MG63 (cell line): ENCODE measurements at regions not wholly inside any gene's neighbourhood (a gene's known extent, or its start where the extent isn't known, plus 50 kb on each side); places are given as distances from the start of the nearest gene placed in this dataset.
A peak's percentile ranks its signal among the peaks of the same experiment; 100 is the strongest.

Experiments
- DNase-seq: peaks from one replicate; pipeline ENCODE4 v3.0.0-alpha.2; 2020
- H3K27me3 ChIP-seq: fragments of 250-450 bp; sonication (Bioruptor Pico); 2 replicates; pipeline ENCODE4 v1.5.1; 2020; ENCODE audit warnings: mild to moderate bottlenecking, moderate library complexity
- H3K36me3 ChIP-seq: fragments of 250-450 bp; sonication (Bioruptor Pico); 2 replicates; pipeline ENCODE4 v1.5.1; 2020; ENCODE audit warnings: mild to moderate bottlenecking, moderate library complexity
- H3K4me3 ChIP-seq: fragments of 250-450 bp; sonication (Bioruptor Pico); 2 replicates; pipeline ENCODE4 v1.5.1; 2020; ENCODE audit warnings: mild to moderate bottlenecking, moderate library complexity
- H3K9me3 ChIP-seq: fragments of 250-450 bp; sonication (Bioruptor Pico); 2 replicates; pipeline ENCODE4 v1.5.1; 2020; ENCODE audit warnings: mild to moderate bottlenecking, moderate library complexity

GRCh38 chr12:128131955-128132354 lies 135.0 kb upstream of the TMEM132C start:
- H3K36me3 ChIP-seq, result no peaks in the 10 kb centered on the region
- DNase-seq, result no peak
- H3K4me3 ChIP-seq, result no peak overlapping the region
- no peaks in the 10 kb centered on the region for H3K27me3 ChIP-seq
- no peaks in the 10 kb centered on the region for H3K9me3 ChIP-seq

GRCh38 chr12:128133321-128134073 lies 133.5 kb upstream of the TMEM132C start:
- Histone ChIP-seq H3K27me3 (no peaks in the 10 kb centered on the region), H3K9me3 (no peaks in the 10 kb centered on the region), H3K36me3 (no peaks in the 10 kb centered on the region), H3K4me3 (no peak overlapping the region)
- no peak for DNase-seq

- Histone ChIP-seq H3K4me3 (no peak overlapping the region), H3K36me3 (no peaks in the 10 kb centered on the region), H3K27me3 (no peaks in the 10 kb centered on the region), H3K9me3 (no peaks in the 10 kb centered on the region)
- DNase-seq, result no peak
Observed at GRCh38 chr12:128137140-128137539, 129.8 kb upstream of the TMEM132C start.

GRCh38 chr12:128138125-128138524 lies 128.8 kb upstream of the TMEM132C start:
- no peaks in the 10 kb centered on the region for H3K9me3 ChIP-seq
- no peak overlapping the region for H3K4me3 ChIP-seq
- no peaks in the 10 kb centered on the region for H3K27me3 ChIP-seq
- no peaks in the 10 kb centered on the region for H3K36me3 ChIP-seq
- no peak for DNase-seq

GRCh38 chr12:128140551-128140950 lies 126.4 kb upstream of the TMEM132C start:
- DNase-seq, result no peak
- no peaks in the 10 kb centered on the region for H3K9me3 ChIP-seq
- no peaks in the 10 kb centered on the region for H3K36me3 ChIP-seq
- H3K27me3 ChIP-seq, result no peaks in the 10 kb centered on the region
- no peak overlapping the region for H3K4me3 ChIP-seq

GRCh38 chr12:128150961-128151360 lies 116.0 kb upstream of the TMEM132C start:
- H3K9me3 ChIP-seq, result no peaks in the 10 kb centered on the region
- no peak for DNase-seq
- no peak overlapping the region for H3K4me3 ChIP-seq
- no peaks in the 10 kb centered on the region for H3K36me3 ChIP-seq
- no peaks in the 10 kb centered on the region for H3K27me3 ChIP-seq

- Histone ChIP-seq H3K27me3 (no peaks in the 10 kb centered on the region; the same call in 1 of the 2 replicates), H3K9me3 (no peaks in the 10 kb centered on the region), H3K36me3 (no peaks in the 10 kb centered on the region), H3K4me3 (no peak overlapping the region)
- DNase-seq, result no peak
Observed at GRCh38 chr12:128155571-128155970, 111.4 kb upstream of the TMEM132C start.

GRCh38 chr12:128163086-128163485 lies 103.9 kb upstream of the TMEM132C start:
- no peak overlapping the region for H3K4me3 ChIP-seq
- no peak for DNase-seq
- H3K27me3 ChIP-seq, result no peaks in the 10 kb centered on the region; the same call in 1 of the 2 replicates
- no peaks in the 10 kb centered on the region for H3K9me3 ChIP-seq
- no peaks in the 10 kb centered on the region for H3K36me3 ChIP-seq

- DNase-seq, result no peak
- Histone ChIP-seq H3K9me3 (no peaks in the 10 kb centered on the region), H3K36me3 (no peaks in the 10 kb centered on the region), H3K4me3 (no peak overlapping the region), H3K27me3 (no peaks in the 10 kb centered on the region)
Observed at GRCh38 chr12:128164533-128164932, 102.4 kb upstream of the TMEM132C start.

- no peak for DNase-seq
- H3K36me3 ChIP-seq, result no peaks in the 10 kb centered on the region
- no peaks in the 10 kb centered on the region for H3K9me3 ChIP-seq
- no peak overlapping the region for H3K4me3 ChIP-seq
- H3K27me3 ChIP-seq, result no peaks in the 10 kb centered on the region
Observed at GRCh38 chr12:128165387-128165786, 101.6 kb upstream of the TMEM132C start.

GRCh38 chr12:128168273-128168672 lies 98.7 kb upstream of the TMEM132C start:
- no peaks in the 10 kb centered on the region for H3K36me3 ChIP-seq
- H3K9me3 ChIP-seq, result no peaks in the 10 kb centered on the region

GRCh38 chr12:128170181-128170580 lies 96.8 kb upstream of the TMEM132C start:
- DNase-seq, result no peak
- no peaks in the 10 kb centered on the region for H3K27me3 ChIP-seq
- H3K9me3 ChIP-seq, result no peaks in the 10 kb centered on the region
- no peaks in the 10 kb centered on the region for H3K36me3 ChIP-seq
- H3K4me3 ChIP-seq, result no peak overlapping the region

More at GRCh38 chr12:128168273-128168672, 98.7 kb upstream of the TMEM132C start:
- Histone ChIP-seq H3K4me3 (no peak overlapping the region), H3K27me3 (no peaks in the 10 kb centered on the region)
- no peak for DNase-seq

- H3K36me3 ChIP-seq, result no peaks in the 10 kb centered on the region
- no peak overlapping the region for H3K4me3 ChIP-seq
- no peaks in the 10 kb centered on the region for H3K9me3 ChIP-seq
- H3K27me3 ChIP-seq, result no peaks in the 10 kb centered on the region
- no peak for DNase-seq
Observed at GRCh38 chr12:128178565-128178964, 88.4 kb upstream of the TMEM132C start.

GRCh38 chr12:128178966-128179365 lies 88.0 kb upstream of the TMEM132C start:
- H3K27me3 ChIP-seq, result no peaks in the 10 kb centered on the region
- H3K36me3 ChIP-seq, result no peaks in the 10 kb centered on the region
- H3K9me3 ChIP-seq, result no peaks in the 10 kb centered on the region
- no peak overlapping the region for H3K4me3 ChIP-seq
- peak; percentile 73 for DNase-seq

- Histone ChIP-seq H3K9me3 (no peaks in the 10 kb centered on the region), H3K36me3 (no peaks in the 10 kb centered on the region), H3K4me3 (no peak overlapping the region), H3K27me3 (no peaks in the 10 kb centered on the region)
- DNase-seq, result no peak
Observed at GRCh38 chr12:128180166-128180565, 86.8 kb upstream of the TMEM132C start.

- no peak for DNase-seq
- Histone ChIP-seq H3K9me3 (no peaks in the 10 kb centered on the region), H3K36me3 (no peaks in the 10 kb centered on the region), H3K4me3 (no peak overlapping the region), H3K27me3 (no peaks in the 10 kb centered on the region)
Observed at GRCh38 chr12:128190052-128190451, 76.9 kb upstream of the TMEM132C start.

GRCh38 chr12:128190614-128191013 lies 76.4 kb upstream of the TMEM132C start:
- Histone ChIP-seq H3K4me3 (no peak overlapping the region), H3K36me3 (no peaks in the 10 kb centered on the region), H3K9me3 (no peaks in the 10 kb centered on the region), H3K27me3 (no peaks in the 10 kb centered on the region)
- DNase-seq, result no peak

- Histone ChIP-seq H3K4me3 (no peak overlapping the region), H3K9me3 (no peaks in the 10 kb centered on the region), H3K36me3 (no peaks in the 10 kb centered on the region), H3K27me3 (no peaks in the 10 kb centered on the region)
- no peak for DNase-seq
Observed at GRCh38 chr12:128191380-128191779, 75.6 kb upstream of the TMEM132C start.
